HCT116 (cell line): ENCODE measurements at regions not wholly inside any gene's neighbourhood (a gene's known extent, or its start where the extent isn't known, plus 50 kb on each side); places are given as distances from the start of the nearest gene placed in this dataset.

Experiments used
- ATF3 ChIP-seq: IDR thresholded peaks from 2 replicates; pipeline ENCODE4 v1.6.1; 2012
- CEBPB ChIP-seq: IDR thresholded peaks from 2 replicates; pipeline ENCODE4 v1.6.1; 2012; ENCODE audit warnings: low read depth
- CTCF ChIP-seq, 3 experiments: fragments of 200-600 bp in 1 of 3; sonication (generic) in 1 of 3; IDR thresholded peaks in 2 of 3; conservative IDR thresholded peaks in 1 of 3; 2 replicates each; pipeline ENCODE4 v1.5.1; 2012 to 2017; ENCODE audit warnings: low read depth in 2 of 3, low read length in 2 of 3, antibody characterized with exemption in 1 of 3, borderline replicate concordance in 1 of 3, control low read depth in 1 of 3, mild to moderate bottlenecking in 1 of 3, mixed read lengths in 1 of 3, mixed run types in 1 of 3, moderate library complexity in 1 of 3; ENCODE audit not compliant: insufficient read depth in 1 of 3
- EGR1 ChIP-seq: IDR thresholded peaks from 2 replicates; pipeline ENCODE4 v1.6.1; 2012; ENCODE audit warnings: low read depth
- EZH2 ChIP-seq: fragments of 200-600 bp; sonication (generic); IDR thresholded peaks from 2 replicates; pipeline ENCODE4 v1.6.1; 2017; ENCODE audit warnings: antibody characterized with exemption, mixed run types
- FOSL1 ChIP-seq: IDR thresholded peaks from 2 replicates; pipeline ENCODE4 v1.6.1; 2012; ENCODE audit warnings: low read depth
- POLR2A ChIP-seq: IDR thresholded peaks from 2 replicates; pipeline ENCODE4 v1.7.0; 2011; ENCODE audit warnings: borderline replicate concordance; ENCODE audit not compliant: insufficient read depth, insufficient read length; ENCODE audit errors: extremely low read depth
- SIN3A ChIP-seq: IDR thresholded peaks from 2 replicates; pipeline ENCODE4 v1.6.1; 2012; ENCODE audit warnings: low read depth
- TCF7L2 ChIP-seq: IDR thresholded peaks from 2 replicates; pipeline ENCODE4 v1.7.0; 2011; ENCODE audit warnings: borderline replicate concordance, inconsistent platforms; ENCODE audit not compliant: insufficient read depth, insufficient read length; ENCODE audit errors: extremely low read depth
- ZFX ChIP-seq: fragments of 450-650 bp; IDR thresholded peaks from 2 replicates; pipeline ENCODE4 v1.6.1; 2017
- TF ChIP-seq, protein P1 (sequence below): IDR thresholded peaks from 2 replicates; pipeline ENCODE4 v1.6.1; 2012

- no peak for TF ChIP-seq CTCF (IDR thresholded peaks at IDR 0.05 in 2 of 3, conservative IDR thresholded peaks at IDR 0.05 in 1 of 3; ENCODE audit: borderline replicate concordance in 1 of 3, insufficient read depth in 1 of 3, low read depth in 2 of 3, low read length in 2 of 3)
- no peak for TF ChIP-seq ATF3
- TF ChIP-seq CEBPB: no peak
- TF ChIP-seq EZH2: no peak
- no peak for TF ChIP-seq FOSL1
- TF ChIP-seq POLR2A: no peak
- TF ChIP-seq, protein P1, sequence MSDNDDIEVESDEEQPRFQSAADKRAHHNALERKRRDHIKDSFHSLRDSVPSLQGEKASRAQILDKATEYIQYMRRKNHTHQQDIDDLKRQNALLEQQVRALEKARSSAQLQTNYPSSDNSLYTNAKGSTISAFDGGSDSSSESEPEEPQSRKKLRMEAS: no peak
- TF ChIP-seq EGR1: no peak
- TF ChIP-seq TCF7L2: no peak
- no peak for TF ChIP-seq ZFX
- no peak for TF ChIP-seq SIN3A
Observed at GRCh38 chr6:159533016-159533415, 160.0 kb downstream of the SOD2 start.
